ENCODE measurements at regions not wholly inside any gene's neighbourhood (a gene's known extent, or its start where the extent isn't known, plus 50 kb on each side); places are given as distances from the start of the nearest gene placed in this dataset.
"Not testable (repeated sequence)": the region's sequence is repeated elsewhere in the genome, so short reads cannot be mapped to it uniquely, and the experiment has no call there.

- DNase-seq (ENCODE audit: low read depth), result no peak
These were observed 611.6 kb upstream of the VRK2 start for GRCh38 chr2:57434972-57435371.

- DNase-seq (ENCODE audit: low read depth), result no peak
These were observed 609.5 kb upstream of the VRK2 start for GRCh38 chr2:57437077-57437476.

DNA sequence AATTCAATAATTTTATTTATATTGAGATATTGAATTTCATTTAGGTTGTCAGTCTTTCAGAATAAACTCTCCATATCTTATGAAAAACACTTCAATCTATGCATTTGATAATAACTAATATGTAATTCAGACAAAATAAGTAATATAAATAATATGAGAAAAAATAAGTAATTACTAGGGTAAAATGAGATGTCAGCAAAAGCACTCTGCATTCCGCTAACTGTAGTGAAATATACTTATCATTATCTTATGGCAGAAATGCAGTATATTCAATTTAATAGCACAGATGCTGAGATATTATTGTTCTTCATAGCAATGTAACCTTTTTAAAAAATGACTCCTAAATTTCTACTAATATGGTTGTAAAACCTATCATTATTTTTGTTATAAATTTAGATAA, 606.2 kb upstream of the VRK2 start:
- DNase-seq (ENCODE audit: low read depth), result no peak

DNA sequence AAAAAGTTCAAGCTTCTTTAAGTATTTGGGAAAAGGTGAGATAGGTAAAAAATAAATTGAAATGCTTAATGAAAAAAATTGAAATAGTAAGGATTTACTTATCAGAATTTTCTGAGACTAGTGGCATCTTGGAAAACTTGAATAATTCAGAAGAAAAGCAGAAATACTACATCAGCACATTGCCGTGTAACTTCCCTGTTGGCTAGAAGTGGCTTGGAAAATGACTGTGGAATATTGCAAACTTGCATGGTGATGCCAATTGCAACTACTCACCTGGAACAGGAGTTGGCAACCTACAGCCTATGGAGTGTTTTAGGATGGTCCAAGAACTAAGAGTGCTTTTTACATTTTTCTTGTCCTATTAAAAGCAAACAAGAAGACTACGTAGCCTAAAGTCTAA, 603.5 kb upstream of the VRK2 start:
- DNase-seq (ENCODE audit: low read depth), result no peak

- DNase-seq (ENCODE audit: low read depth), result no peak
These were observed 602.6 kb upstream of the VRK2 start for GRCh38 chr2:57443973-57444521.

GRCh38 chr2:57444752-57445430, 601.7 kb upstream of the VRK2 start:
- DNase-seq (ENCODE audit: low read depth), result no peak

GRCh38 chr2:57448816-57449215, 597.8 kb upstream of the VRK2 start:
- no peak for DNase-seq (ENCODE audit: low read depth)

GRCh38 chr2:57450170-57450569, 596.4 kb upstream of the VRK2 start:
- no peak for DNase-seq (ENCODE audit: low read depth)

DNA sequence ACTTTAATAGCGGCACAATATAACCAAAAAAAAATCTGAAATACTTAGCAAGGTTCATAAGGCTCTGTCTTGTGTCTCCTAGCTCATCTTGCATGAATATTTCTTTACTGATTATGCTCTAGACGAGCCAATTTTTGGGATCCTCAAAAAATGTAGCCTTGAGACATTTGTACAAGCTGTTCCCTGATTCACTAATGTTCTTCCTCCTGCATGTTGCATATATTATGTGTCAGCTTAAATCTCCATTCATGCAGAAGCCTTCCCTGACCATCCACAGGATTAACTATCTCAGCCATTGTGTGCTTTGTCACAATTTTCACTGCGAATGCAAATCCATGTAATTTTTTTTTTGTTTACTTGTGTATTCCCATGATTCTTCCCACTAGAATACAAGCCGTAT, 594.0 kb upstream of the VRK2 start:
- DNase-seq (ENCODE audit: low read depth), result no peak

- no peak for DNase-seq (ENCODE audit: low read depth)
These were observed 592.7 kb upstream of the VRK2 start for GRCh38 chr2:57453945-57454344.

GRCh38 chr2:57460396-57461276, 586.0 kb upstream of the VRK2 start:
- no peak for DNase-seq (ENCODE audit: low read depth)

DNA sequence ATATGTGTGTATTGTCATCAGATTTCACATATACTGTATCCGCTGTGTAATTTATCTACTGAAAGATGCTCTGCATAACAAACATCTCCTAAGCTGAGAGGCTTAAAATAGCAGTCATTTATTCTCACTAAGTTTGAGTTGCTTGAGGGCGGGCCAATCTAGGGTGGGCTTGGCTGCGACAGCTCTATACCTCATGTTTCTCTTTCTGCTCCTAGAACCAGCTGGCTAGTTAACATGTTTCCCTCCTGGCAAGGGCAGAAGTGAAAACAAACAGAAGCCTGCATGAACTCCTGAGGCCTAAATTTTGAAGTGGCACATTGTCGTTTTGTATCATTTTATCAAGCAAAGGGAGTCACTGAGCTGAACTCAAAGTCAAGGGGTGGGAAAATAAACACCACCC, 585.0 kb upstream of the VRK2 start:
- DNase-seq (ENCODE audit: low read depth), result no peak

GRCh38 chr2:57465067-57465466, 581.5 kb upstream of the VRK2 start:
- DNase-seq (ENCODE audit: low read depth), result no peak

DNA sequence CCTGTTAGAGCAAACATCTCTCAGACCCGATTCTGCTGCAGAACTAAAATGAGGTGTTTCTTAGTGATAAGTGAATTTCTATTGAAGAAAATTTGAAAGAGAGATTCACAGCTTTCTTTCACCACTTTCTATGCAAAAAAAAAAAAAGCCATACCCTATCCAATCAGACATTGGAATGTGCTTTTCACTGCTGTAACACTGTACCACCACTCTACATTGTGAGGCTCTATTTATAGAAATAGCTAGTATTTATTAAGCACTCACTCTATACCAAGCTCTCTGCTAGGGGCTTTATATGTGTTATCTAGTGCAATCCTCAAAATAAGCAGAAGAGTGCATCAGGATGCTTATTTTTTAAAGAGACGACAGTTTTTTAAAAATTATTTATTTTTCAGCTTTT, 580.6 kb upstream of the VRK2 start:
- DNase-seq (ENCODE audit: low read depth), result no peak

GRCh38 chr2:57475391-57475790, 571.2 kb upstream of the VRK2 start:
- DNase-seq (ENCODE audit: low read depth), result no peak

DNA sequence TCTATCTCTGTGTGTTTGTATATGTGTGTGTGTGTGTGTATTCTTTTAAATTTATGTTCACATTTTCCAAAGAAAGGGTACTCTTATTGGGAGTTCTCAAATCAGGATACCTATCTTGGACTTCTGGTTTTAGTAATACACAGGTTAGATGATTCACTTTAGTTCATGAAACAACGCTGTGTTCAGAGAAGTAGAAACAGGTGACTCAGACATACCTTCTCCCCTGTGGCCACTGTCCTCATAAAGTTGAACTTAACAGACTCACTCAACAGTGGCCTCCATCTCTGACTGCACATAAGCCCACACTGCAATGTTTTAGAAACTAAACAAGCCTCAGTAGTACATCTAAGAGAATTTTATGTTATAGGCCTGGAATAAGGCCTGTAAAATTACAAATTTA, 566.6 kb upstream of the VRK2 start:
- no peak for DNase-seq (ENCODE audit: low read depth)

DNA sequence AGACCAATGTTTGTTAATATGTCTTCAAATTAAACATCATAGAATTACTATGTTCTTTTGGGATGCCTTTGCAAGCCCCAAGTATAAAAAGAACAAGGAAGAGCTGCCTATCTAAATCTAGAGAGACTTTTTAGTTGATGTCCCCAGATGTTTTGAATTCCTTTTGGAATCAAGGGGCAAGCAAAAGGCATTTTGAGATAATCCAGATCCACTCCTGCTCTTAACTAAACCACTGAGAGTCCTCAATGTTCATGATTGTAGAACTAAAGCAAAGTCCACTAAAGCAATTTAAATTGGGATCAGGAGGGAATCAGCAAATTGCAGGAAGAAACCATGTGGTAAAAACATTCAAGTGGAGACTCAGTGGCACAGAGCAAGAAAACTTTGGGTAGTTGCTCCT, 558.5 kb upstream of the VRK2 start:
- no peak for DNase-seq (ENCODE audit: low read depth)

GRCh38 chr2:57490741-57491140, 555.9 kb upstream of the VRK2 start:
- no peak for DNase-seq (ENCODE audit: low read depth)

GRCh38 chr2:57491213-57491612, 555.4 kb upstream of the VRK2 start:
- DNase-seq (ENCODE audit: low read depth), result no peak

GRCh38 chr2:57493966-57494365, 552.6 kb upstream of the VRK2 start:
- DNase-seq (ENCODE audit: low read depth), result not testable (repeated sequence)

DNA sequence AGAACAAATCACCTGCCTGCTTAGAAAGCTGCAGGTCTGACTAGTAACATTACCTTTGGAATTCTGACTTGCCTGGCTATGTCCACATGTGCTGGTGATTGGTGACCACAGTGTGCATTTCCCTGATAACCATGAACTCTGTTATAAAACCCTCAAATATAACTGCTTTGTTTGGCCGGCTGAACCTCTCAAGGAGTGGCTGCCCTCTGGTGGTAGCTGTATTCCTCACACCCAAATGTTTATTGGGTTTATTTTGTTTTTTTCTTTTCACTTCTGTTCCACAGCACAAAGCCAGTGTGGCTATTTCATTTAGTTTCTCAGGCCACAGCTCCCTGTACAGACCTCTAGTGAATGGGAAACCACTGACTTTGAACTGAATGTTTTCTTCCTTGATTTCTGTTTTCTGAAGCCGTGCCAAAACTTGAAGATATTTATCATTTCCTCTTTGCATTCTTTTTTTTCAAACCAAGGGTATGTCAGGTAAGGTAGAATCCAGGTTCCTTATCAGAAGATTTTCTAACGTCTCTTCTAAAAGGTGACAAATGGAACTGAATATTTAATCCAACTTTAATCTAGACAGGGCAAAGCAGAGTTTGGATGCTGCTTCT, 549.0 kb upstream of the VRK2 start:
- DNase-seq (ENCODE audit: low read depth), result peak; percentile 36

- DNase-seq (ENCODE audit: low read depth), result no peak
These were observed 541.8 kb upstream of the VRK2 start for GRCh38 chr2:57504787-57505186.

GRCh38 chr2:57509189-57509588, 537.4 kb upstream of the VRK2 start:
- DNase-seq (ENCODE audit: low read depth), result no peak

Measured in stromal cell of bone marrow (primary cell).